ENCODE measurements at regions not wholly inside any gene's neighbourhood (a gene's known extent, or its start where the extent isn't known, plus 50 kb on each side); places are given as distances from the start of the nearest gene placed in this dataset.

DNA sequence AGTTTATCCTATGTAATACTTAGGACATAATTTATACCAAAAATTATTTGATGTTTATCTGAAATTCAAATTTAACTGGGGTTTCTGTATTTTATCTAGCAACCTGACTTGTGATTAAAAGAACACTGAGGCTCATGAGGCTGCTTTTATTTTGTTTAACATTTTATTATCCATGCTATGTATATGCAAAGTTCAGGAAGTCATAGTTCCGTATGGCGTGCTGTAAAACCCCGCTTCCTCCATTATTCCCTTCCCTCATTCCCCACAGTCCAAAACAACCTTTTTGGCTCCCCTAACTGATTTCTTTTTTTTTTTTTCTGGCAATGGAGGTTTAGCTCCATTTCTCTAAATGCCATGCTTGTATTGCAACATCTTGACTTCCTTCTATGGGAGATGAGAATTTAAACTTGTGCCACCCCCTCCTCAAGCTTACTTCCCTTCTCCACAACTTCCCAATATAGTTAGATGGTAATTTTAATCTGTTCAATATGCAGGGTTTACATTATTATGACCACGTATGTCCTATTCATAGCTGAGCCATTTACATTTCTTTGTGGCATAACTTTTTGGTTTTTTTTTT, 138.0 kb upstream of the DNAH14 start:
- TF ChIP-seq, protein P1, sequence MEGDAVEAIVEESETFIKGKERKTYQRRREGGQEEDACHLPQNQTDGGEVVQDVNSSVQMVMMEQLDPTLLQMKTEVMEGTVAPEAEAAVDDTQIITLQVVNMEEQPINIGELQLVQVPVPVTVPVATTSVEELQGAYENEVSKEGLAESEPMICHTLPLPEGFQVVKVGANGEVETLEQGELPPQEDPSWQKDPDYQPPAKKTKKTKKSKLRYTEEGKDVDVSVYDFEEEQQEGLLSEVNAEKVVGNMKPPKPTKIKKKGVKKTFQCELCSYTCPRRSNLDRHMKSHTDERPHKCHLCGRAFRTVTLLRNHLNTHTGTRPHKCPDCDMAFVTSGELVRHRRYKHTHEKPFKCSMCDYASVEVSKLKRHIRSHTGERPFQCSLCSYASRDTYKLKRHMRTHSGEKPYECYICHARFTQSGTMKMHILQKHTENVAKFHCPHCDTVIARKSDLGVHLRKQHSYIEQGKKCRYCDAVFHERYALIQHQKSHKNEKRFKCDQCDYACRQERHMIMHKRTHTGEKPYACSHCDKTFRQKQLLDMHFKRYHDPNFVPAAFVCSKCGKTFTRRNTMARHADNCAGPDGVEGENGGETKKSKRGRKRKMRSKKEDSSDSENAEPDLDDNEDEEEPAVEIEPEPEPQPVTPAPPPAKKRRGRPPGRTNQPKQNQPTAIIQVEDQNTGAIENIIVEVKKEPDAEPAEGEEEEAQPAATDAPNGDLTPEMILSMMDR (IDR thresholded peaks at IDR 0.05; ENCODE audit: borderline replicate concordance, control extremely low read depth, extremely low read depth, insufficient read depth, missing control alignments), result no peak
- no peak for DNase-seq (ENCODE audit: low spot score)
- in situ Hi-C loops (cut with MboI; ENCODE audit: low sequenced_read_pairs, unreplicated experiment), result no loop called here

DNA sequence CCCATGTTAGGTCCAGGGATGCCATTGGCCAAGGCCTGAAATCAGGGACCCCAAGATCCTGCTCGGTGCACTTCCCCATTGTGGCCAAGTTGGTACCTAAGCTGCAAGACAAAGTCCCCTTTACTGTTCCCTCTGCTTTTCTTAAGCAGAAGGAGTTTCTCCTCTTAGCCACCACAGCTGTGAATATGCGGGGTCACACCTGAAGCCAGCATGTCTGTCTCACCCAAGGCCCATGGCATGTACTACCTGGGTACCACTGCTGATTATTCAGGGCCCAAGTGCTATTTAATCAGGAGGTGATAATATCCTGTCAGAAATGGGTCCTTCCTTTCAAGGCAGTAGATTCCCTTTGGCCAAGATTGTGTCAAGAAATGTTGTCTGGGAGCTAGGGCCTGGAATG, 133.9 kb upstream of the DNAH14 start:
- TF ChIP-seq, protein P1 (IDR thresholded peaks at IDR 0.05; ENCODE audit: borderline replicate concordance, control extremely low read depth, extremely low read depth, insufficient read depth, missing control alignments), result no peak
- no peak for DNase-seq (ENCODE audit: low spot score)
- in situ Hi-C loops (cut with MboI; ENCODE audit: low sequenced_read_pairs, unreplicated experiment), result no loop called here

DNA sequence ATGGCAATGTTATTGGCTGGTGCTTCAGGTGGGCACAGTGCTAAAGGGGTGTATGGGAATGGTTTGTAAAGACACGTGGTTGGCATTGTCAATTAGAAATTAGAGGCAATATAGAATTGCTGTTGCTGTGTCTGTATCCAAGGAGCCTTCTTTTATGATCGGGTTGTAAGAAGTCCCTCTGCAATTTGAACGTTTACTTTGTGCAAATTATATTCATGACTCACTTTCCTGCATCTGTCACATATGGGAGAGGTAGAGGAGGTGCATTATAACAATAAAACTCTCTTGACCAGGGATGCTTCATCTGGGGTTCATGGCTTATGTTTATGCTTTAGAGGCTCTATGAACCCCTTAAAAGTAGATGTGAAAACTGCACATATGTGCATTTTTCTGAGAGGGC, 130.4 kb upstream of the DNAH14 start:
- no peak for DNase-seq (ENCODE audit: low spot score)
- in situ Hi-C loops (cut with MboI; ENCODE audit: low sequenced_read_pairs, unreplicated experiment), result no loop called here
- TF ChIP-seq, protein P1 (IDR thresholded peaks at IDR 0.05; ENCODE audit: borderline replicate concordance, control extremely low read depth, extremely low read depth, insufficient read depth, missing control alignments), result no peak

DNA sequence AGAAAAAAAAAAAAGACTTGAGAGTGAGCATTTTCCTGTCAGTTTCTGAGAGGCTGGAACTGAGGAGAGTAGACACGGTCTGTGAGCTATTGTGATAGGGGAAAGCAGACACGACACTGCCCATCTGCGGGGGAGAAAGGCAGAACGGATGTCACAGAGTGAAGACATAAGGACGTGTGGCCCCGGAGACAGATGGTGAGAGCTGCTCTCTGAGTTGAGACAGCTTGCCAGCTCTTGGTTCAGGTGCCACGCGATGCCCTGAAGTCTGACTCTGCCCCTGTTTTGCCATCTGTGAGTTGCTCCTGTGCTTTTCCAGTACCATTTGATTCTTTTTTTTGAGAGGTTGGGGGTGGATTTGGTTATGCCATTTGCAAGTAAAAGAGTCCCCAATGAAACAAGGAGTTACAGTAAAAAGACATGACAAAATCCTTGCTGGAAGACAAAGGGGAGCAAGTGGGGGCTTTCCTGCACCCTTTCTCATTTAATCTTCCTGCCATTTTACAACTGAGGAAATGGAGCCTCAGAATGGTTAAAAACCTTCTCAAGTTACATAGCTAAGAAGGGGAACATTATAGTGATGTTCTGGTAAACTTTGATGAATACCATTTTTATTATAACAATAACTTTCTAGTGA, 128.9 kb upstream of the DNAH14 start:
- in situ Hi-C loops (cut with MboI; ENCODE audit: low sequenced_read_pairs, unreplicated experiment), result no loop called here
- no peak for DNase-seq (ENCODE audit: low spot score)
- TF ChIP-seq, protein P1 (IDR thresholded peaks at IDR 0.05; ENCODE audit: borderline replicate concordance, control extremely low read depth, extremely low read depth, insufficient read depth, missing control alignments), result no peak

DNA sequence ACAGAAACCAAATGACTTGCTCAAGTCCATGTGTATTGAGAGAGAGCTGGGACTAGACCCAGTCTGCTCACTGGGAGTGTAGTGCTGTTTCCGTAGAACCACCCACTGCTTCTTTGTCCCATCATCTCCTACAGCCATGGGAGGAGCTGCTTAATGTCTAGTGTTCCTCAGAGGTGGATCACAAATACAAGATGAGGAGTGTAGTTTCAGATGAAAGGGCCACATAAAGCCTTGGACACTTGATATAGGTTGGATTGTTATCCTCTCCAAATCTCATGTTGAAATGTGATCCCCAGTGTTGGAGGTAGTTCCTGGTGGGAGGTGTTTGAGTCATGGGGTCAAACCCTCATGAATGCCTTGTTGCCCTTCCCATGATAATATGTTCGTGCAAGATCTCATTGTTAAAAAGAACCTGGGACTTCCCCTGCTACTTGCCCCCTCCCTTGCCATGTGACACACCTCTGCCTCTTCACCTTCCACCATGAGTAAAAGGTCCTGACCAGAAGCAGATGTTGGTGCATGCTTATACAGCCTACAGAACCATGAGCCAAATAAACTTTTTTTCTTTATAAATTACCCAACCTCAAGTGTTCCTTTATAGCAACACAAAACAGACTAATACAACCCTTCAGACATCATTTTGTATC, 127.5 kb upstream of the DNAH14 start:
- in situ Hi-C loops (cut with MboI; ENCODE audit: low sequenced_read_pairs, unreplicated experiment), result no loop called here
- TF ChIP-seq, protein P1 (IDR thresholded peaks at IDR 0.05; ENCODE audit: borderline replicate concordance, control extremely low read depth, extremely low read depth, insufficient read depth, missing control alignments), result no peak

DNA sequence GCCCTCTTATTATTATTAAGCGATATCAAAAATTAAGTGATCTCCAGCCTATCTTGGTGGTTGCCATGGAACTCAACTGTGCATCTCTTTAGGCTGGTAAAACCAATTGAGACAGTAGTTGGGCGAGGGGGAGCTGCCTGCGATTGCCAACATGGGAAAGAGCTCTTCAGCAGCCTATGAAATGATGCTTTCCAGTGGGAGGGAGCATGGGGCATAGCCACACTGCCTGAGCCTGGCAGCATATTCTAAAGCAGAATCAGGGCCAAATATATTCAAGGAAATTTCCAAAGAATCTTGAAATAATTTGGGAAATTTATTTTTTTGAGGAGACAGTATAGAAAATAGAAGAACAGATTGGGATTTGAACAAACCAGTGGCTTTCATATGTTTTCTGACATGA, 126.9 kb upstream of the DNAH14 start:
- no peak for DNase-seq (ENCODE audit: low spot score)
- in situ Hi-C loops (cut with MboI; ENCODE audit: low sequenced_read_pairs, unreplicated experiment), result no loop called here
- TF ChIP-seq, protein P1 (IDR thresholded peaks at IDR 0.05; ENCODE audit: borderline replicate concordance, control extremely low read depth, extremely low read depth, insufficient read depth, missing control alignments), result no peak

More for the DNA sequence above, 127.5 kb upstream of the DNAH14 start:
- no peak for DNase-seq (ENCODE audit: low spot score)
